ENCODE measurements at regions not wholly inside any gene's neighbourhood (a gene's known extent, or its start where the extent isn't known, plus 50 kb on each side); places are given as distances from the start of the nearest gene placed in this dataset.

GRCh38 chr6:94177429-94177828 is 758.1 kb upstream of the EPHA7 start:
- no peak overlapping the region for H3K4me3 ChIP-seq (ENCODE audit: low read length in 3 of 3)
- no peaks in the 10 kb centered on the region for H3K27me3 ChIP-seq (ENCODE audit: control insufficient read depth, insufficient read depth, low read length)
- no peak overlapping the region for H3K9ac ChIP-seq (ENCODE audit: low read length in 3 of 3)
- no peaks in the 10 kb centered on the region for H3K36me3 ChIP-seq (ENCODE audit: control insufficient read depth in 2 of 3, insufficient read depth in 3 of 3, low read length in 3 of 3)
- H3K4me1 ChIP-seq (ENCODE audit: control insufficient read depth in 2 of 3, insufficient read depth in 2 of 3, low read depth in 1 of 3, low read length in 3 of 3), result no peaks in the 10 kb centered on the region
- no peak for TF ChIP-seq CTCF (IDR thresholded peaks at IDR 0.05; ENCODE audit: borderline replicate concordance, extremely low read depth, insufficient read depth)
- H3K9me3 ChIP-seq (ENCODE audit: control insufficient read depth in 2 of 3, insufficient read depth in 1 of 3, low read length in 3 of 3), result no peaks in the 10 kb centered on the region
- FAIRE-seq (no peak), DNase-seq (peak in 1 of 5 donors; percentile 1)
- H3K27ac ChIP-seq (ENCODE audit: low read depth in 2 of 2, low read length in 2 of 2), result no peak overlapping the region
- intact Hi-C loops (cut with DNase I), result no loop called here

- H3K9ac ChIP-seq (ENCODE audit: low read length in 3 of 3), result no peak overlapping the region
- H3K27me3 ChIP-seq (ENCODE audit: control insufficient read depth, insufficient read depth, low read length), result no peaks in the 10 kb centered on the region
Measured at GRCh38 chr6:94175465-94175864, 756.1 kb upstream of the EPHA7 start.

GRCh38 chr6:94163877-94164276 is 744.5 kb upstream of the EPHA7 start:
- no peaks in the 10 kb centered on the region for H3K4me1 ChIP-seq (ENCODE audit: control insufficient read depth in 2 of 3, insufficient read depth in 2 of 3, low read depth in 1 of 3, low read length in 3 of 3)
- H3K9me3 ChIP-seq (ENCODE audit: control insufficient read depth in 2 of 3, insufficient read depth in 1 of 3, low read length in 3 of 3), result no peaks in the 10 kb centered on the region
- TF ChIP-seq CTCF (IDR thresholded peaks at IDR 0.05; ENCODE audit: borderline replicate concordance, extremely low read depth, insufficient read depth), result no peak
- no peak overlapping the region for H3K9ac ChIP-seq (ENCODE audit: low read length in 3 of 3)
- H3K4me3 ChIP-seq (ENCODE audit: low read length in 3 of 3), result no peak overlapping the region
- H3K27ac ChIP-seq (ENCODE audit: low read depth in 2 of 2, low read length in 2 of 2), result no peak overlapping the region
- FAIRE-seq, result no peak
- no peaks in the 10 kb centered on the region for H3K36me3 ChIP-seq (ENCODE audit: control insufficient read depth in 2 of 3, insufficient read depth in 3 of 3, low read length in 3 of 3)
- intact Hi-C loops (cut with DNase I), result no loop called here
- DNase-seq, result no peak
- H3K27me3 ChIP-seq (ENCODE audit: control insufficient read depth, insufficient read depth, low read length), result no peaks in the 10 kb centered on the region

More at GRCh38 chr6:94175465-94175864, 756.1 kb upstream of the EPHA7 start:
- Histone ChIP-seq H3K4me3 (ENCODE audit: low read length in 3 of 3) (no peak overlapping the region), H3K36me3 (ENCODE audit: control insufficient read depth in 2 of 3, insufficient read depth in 3 of 3, low read length in 3 of 3) (no peaks in the 10 kb centered on the region), H3K9me3 (ENCODE audit: control insufficient read depth in 2 of 3, insufficient read depth in 1 of 3, low read length in 3 of 3) (no peaks in the 10 kb centered on the region), H3K27ac (ENCODE audit: low read depth in 2 of 2, low read length in 2 of 2) (no peak overlapping the region), H3K4me1 (ENCODE audit: control insufficient read depth in 2 of 3, insufficient read depth in 2 of 3, low read depth in 1 of 3, low read length in 3 of 3) (no peaks in the 10 kb centered on the region)
- no peak for TF ChIP-seq CTCF (IDR thresholded peaks at IDR 0.05; ENCODE audit: borderline replicate concordance, extremely low read depth, insufficient read depth)
- intact Hi-C loops (cut with DNase I), result no loop called here
- DNase-seq (no peak), FAIRE-seq (no peak)

- intact Hi-C loops (cut with DNase I), result no loop called here
- TF ChIP-seq CTCF (IDR thresholded peaks at IDR 0.05; ENCODE audit: borderline replicate concordance, extremely low read depth, insufficient read depth), result no peak
- Histone ChIP-seq H3K36me3 (ENCODE audit: control insufficient read depth in 2 of 3, insufficient read depth in 3 of 3, low read length in 3 of 3) (no peaks in the 10 kb centered on the region), H3K27me3 (ENCODE audit: control insufficient read depth, insufficient read depth, low read length) (no peaks in the 10 kb centered on the region), H3K9ac (ENCODE audit: low read length in 3 of 3) (no peak overlapping the region), H3K27ac (ENCODE audit: low read depth in 2 of 2, low read length in 2 of 2) (no peak overlapping the region), H3K9me3 (ENCODE audit: control insufficient read depth in 2 of 3, insufficient read depth in 1 of 3, low read length in 3 of 3) (no peaks in the 10 kb centered on the region), H3K4me3 (ENCODE audit: low read length in 3 of 3) (no peak overlapping the region), H3K4me1 (ENCODE audit: control insufficient read depth in 2 of 3, insufficient read depth in 2 of 3, low read depth in 1 of 3, low read length in 3 of 3) (no peaks in the 10 kb centered on the region)
- no peak for FAIRE-seq
- DNase-seq, result no peak
Measured at GRCh38 chr6:94150886-94151285, 731.5 kb upstream of the EPHA7 start.

Data from kidney (tissue), 13 donors.